ENCODE measurements at regions not wholly inside any gene's neighbourhood (a gene's known extent, or its start where the extent isn't known, plus 50 kb on each side); places are given as distances from the start of the nearest gene placed in this dataset.

DNA sequence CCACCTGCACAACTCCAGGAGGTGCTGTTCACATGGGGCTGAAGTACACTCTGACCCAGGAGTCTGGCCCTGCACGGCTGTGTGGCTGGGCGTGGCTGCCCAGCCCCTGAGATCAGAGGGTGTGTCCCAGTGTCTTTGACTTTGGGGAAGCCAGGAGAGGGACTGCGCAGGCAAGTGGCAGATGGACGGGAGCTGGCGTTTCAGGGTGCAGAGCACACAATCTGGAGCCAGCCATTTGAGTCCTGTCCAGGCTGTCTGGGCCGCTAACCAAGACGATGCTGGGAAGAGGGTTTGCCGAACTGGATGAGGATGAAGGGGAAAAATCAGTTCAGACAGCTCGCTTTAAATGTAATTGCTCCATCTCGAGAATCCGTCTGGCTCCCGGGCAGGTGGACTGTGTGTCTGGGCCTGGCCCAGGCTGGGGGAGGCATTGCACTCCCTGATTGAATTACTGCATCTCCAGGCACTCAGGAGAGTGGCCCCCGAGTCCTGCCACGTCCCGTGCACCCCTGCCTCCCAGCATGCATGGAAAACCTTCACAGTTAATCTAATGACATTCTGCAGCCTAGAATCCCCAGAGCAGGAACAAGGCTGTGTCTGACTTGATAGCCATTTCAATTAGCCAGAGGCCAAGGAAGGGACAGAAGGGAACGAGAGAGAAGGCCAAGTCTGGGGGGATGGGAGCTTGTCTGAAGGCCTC lies 120.8 kb upstream of the NANOS1 start:
- TF ChIP-seq CTCF (IDR thresholded peaks at IDR 0.05; ENCODE audit: insufficient read depth, low read length) (no peak), SPI1 (IDR thresholded peaks at IDR 0.05; ENCODE audit: borderline replicate concordance, low read depth) (no peak)
